ENCODE measurements at regions not wholly inside any gene's neighbourhood (a gene's known extent, or its start where the extent isn't known, plus 50 kb on each side); places are given as distances from the start of the nearest gene placed in this dataset.

DNA sequence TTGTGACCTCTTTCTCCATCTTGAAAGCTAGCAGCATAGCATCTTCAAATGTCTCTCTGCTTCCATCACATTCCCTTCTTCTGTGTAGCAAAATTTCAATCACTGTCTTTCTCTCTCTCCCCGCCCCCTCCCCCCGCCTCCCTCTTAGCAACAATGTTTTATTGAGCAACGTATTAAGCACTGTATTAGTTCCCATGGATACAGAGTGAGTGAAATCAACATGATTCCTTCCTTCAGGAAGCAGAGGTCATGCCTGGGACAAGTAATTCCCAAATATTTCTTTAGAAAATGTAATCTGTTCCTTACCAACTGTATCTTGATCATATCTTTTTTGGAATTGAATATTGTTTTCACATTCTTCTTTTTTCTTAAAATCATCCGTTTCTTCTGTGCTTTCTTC is 373.7 kb upstream of the NECTIN3 start:
- TF ChIP-seq ARID1B (IDR thresholded peaks at IDR 0.05) (no peak), SP2 (IDR thresholded peaks at IDR 0.05; ENCODE audit: extremely low read depth, low read depth, low read length, poor library complexity, severe bottlenecking) (no peak)

Data from K562 (cell line).